Lower leg skin (tissue), 3 donors: ENCODE measurements at regions not wholly inside any gene's neighbourhood (a gene's known extent, or its start where the extent isn't known, plus 50 kb on each side); places are given as distances from the start of the nearest gene placed in this dataset.

Source experiments
- CTCF ChIP-seq, 3 donors: fragments of 450-650 bp; IDR thresholded peaks; one replicate each; pipeline ENCODE4 v1.5.1; 2016; ENCODE audit warnings: antibody characterized with exemption in 3 of 3, mild to moderate bottlenecking in 3 of 3, moderate library complexity in 2 of 3
- POLR2A ChIP-seq, 2 donors: fragments of 450-650 bp; IDR thresholded peaks; one replicate each; pipeline ENCODE4 v1.6.1; 2016 to 2017; ENCODE audit warnings: antibody characterized with exemption in 2 of 2, mild to moderate bottlenecking in 1 of 2, moderate library complexity in 1 of 2

GRCh38 chr1:58204284-58204683, 342.2 kb downstream of the OMA1 start:
- TF ChIP-seq CTCF (IDR thresholded peaks at IDR 0.05), result no peak
- TF ChIP-seq POLR2A (IDR thresholded peaks at IDR 0.05), result no peak
